Gastroesophageal sphincter (tissue), 4 donors: ENCODE measurements at regions not wholly inside any gene's neighbourhood (a gene's known extent, or its start where the extent isn't known, plus 50 kb on each side); places are given as distances from the start of the nearest gene placed in this dataset.

ENCODE experiments used
- ATAC-seq: fragments of 150-250 bp; one replicate; pipeline ENCODE4 v1.9.1; 2016; ENCODE audit warnings: mild to moderate bottlenecking, moderate library complexity
- H3K27ac ChIP-seq, 4 donors: fragments of 200-600 bp; sonication (generic) in 3 of 4; 1 replicate in 3 of 4; 2 replicates in 1 of 4; pipeline ENCODE4 v1.5.1; 2016 to 2019
- H3K27me3 ChIP-seq: fragments of 200-600 bp; sonication (generic); one replicate; pipeline ENCODE4 v1.5.1; 2019
- H3K36me3 ChIP-seq, 2 donors: fragments of 200-600 bp; sonication (generic); one replicate each; pipeline ENCODE4 v1.5.1; 2019; ENCODE audit warnings: control low read depth in 1 of 2
- H3K4me1 ChIP-seq, 3 donors: fragments of 200-600 bp; sonication (generic); 1 replicate in 2 of 3; 2 replicates in 1 of 3; pipeline ENCODE4 v1.5.1; 2016 to 2019; ENCODE audit warnings: control low read depth in 2 of 3
- H3K4me3 ChIP-seq, 2 donors: fragments of 200-600 bp; sonication (generic); one replicate each; pipeline ENCODE4 v1.5.1; 2019; ENCODE audit warnings: mild to moderate bottlenecking in 1 of 2, moderate library complexity in 1 of 2
- H3K9me3 ChIP-seq, 3 donors: fragments of 200-600 bp; sonication (generic); one replicate each; pipeline ENCODE4 v1.5.1; 2017 to 2019; ENCODE audit warnings: control low read depth in 2 of 3
- EP300 ChIP-seq: sonication (generic); formaldehyde crosslinking; IDR thresholded peaks from one replicate; pipeline ENCODE4 v1.6.1; 2017; ENCODE audit warnings: antibody characterized with exemption, mild to moderate bottlenecking
- POLR2A ChIP-seq, 2 donors: fragments of 450-650 bp; IDR thresholded peaks; one replicate each; pipeline ENCODE4 v1.6.1; 2017; ENCODE audit warnings: antibody characterized with exemption in 2 of 2, mild to moderate bottlenecking in 2 of 2, moderate library complexity in 1 of 2
- POLR2AphosphoS5 ChIP-seq: sonication (generic); formaldehyde crosslinking; IDR thresholded peaks from one replicate; pipeline ENCODE4 v1.6.1; 2017; ENCODE audit warnings: antibody characterized with exemption
- WGBS, 2 donors: methylation state at CpG; one replicate each; pipeline ENCODE4 v1.1.5; 2018; ENCODE audit warnings: low coverage in 1 of 2; 5-methylcytosine and 5-hydroxymethylcytosine counted together
- TF ChIP-seq, protein P1 (sequence below), 4 experiments: fragments of 200-600 bp in 2 of 4; fragments of 450-650 bp in 2 of 4; sonication (generic) in 1 of 4; IDR thresholded peaks; one replicate each; pipeline ENCODE4 v1.5.1; 2017 to 2019; ENCODE audit warnings: antibody characterized with exemption in 4 of 4, mild to moderate bottlenecking in 2 of 4, moderate library complexity in 2 of 4

DNA sequence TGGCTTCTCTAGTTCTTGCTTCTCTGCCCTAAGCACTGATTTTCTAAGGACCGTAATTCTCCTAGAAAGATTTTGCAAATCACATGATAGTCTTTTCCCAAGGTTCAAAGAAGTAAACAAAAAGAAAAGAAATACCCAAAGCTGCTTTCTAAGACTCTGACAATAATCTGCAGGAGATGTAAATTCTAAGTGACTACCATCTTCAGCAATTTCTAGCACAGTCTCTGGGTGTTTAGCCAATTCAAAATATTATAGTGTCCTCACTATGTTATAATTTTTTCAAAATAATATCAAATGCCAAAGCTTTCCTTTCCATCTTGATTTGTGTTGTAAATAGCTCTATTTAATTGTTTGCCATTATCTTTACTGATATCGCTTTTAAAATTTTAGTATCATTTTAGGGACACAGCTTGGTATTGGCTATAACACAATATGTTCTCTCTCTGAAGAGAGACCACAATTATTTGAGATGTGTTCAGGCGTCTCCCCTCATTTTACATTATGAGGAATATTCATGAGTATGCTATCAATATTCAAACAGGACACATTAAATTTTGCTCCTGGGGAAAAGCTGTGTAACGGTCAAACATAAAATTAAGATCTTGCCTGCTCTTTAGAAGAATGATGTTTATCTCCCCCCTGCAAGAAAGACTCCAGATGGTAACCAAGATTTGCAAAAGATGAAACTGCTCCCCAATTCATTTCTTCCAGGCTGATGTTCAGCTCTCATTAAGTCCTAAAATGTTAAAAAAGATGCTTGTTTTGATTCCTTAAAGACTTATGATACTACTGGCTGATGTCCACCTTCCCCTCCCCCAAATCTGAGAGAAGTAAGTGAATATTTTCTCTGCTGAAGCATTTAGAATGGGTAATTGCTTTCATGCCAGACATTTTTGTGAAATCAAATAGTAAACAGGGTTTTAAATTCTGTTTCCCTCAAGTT is 191.9 kb upstream of the WDR11 start:
- H3K4me3 ChIP-seq = no peak overlapping the region
- WGBS, 2 donors = 66 to 75% methylated on average over 3 to 4 of the region's 4 CpGs
- H3K27me3 ChIP-seq = no peaks in the 10 kb centered on the region
- TF ChIP-seq, protein P1, sequence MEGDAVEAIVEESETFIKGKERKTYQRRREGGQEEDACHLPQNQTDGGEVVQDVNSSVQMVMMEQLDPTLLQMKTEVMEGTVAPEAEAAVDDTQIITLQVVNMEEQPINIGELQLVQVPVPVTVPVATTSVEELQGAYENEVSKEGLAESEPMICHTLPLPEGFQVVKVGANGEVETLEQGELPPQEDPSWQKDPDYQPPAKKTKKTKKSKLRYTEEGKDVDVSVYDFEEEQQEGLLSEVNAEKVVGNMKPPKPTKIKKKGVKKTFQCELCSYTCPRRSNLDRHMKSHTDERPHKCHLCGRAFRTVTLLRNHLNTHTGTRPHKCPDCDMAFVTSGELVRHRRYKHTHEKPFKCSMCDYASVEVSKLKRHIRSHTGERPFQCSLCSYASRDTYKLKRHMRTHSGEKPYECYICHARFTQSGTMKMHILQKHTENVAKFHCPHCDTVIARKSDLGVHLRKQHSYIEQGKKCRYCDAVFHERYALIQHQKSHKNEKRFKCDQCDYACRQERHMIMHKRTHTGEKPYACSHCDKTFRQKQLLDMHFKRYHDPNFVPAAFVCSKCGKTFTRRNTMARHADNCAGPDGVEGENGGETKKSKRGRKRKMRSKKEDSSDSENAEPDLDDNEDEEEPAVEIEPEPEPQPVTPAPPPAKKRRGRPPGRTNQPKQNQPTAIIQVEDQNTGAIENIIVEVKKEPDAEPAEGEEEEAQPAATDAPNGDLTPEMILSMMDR (IDR thresholded peaks at IDR 0.05) = no peak
- TF ChIP-seq POLR2A (IDR thresholded peaks at IDR 0.05) (no peak), POLR2AphosphoS5 (no peak), EP300 (no peak)
- no peaks in the 10 kb centered on the region for H3K36me3 ChIP-seq
- H3K27ac ChIP-seq = no peak overlapping the region
- H3K9me3 ChIP-seq = no peaks in the 10 kb centered on the region
- ATAC-seq = no peak
- H3K4me1 ChIP-seq = no peaks in the 10 kb centered on the region

DNA sequence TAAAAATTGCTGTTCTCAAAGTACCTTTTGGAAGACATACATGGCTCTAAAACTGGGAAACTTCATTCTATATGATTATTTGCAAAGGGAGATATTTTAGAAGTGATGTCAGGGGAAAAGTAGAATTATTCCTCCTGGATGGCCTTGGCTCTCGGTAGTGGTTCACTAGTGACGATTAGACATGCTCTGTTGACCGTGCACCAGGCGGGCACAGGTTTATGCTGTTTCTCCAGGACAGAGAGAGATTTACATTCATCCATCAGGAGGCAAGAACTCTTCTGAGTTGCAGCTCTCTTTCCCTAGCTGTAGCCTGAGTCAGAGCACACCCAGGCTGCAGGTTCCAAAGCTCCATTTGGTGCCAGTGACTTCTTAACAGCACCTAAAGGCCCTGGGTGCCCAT is 184.9 kb upstream of the WDR11 start:
- H3K4me1 ChIP-seq = no peaks in the 10 kb centered on the region
- H3K9me3 ChIP-seq = no peaks in the 10 kb centered on the region
- 64 to 65% methylated on average over 4 of the region's 4 CpGs for WGBS, 2 donors
- peaks cover 16% of the 10 kb centered on the region for H3K27me3 ChIP-seq
- no peak for ATAC-seq
- H3K4me3 ChIP-seq = no peak overlapping the region
- no peak overlapping the region for H3K27ac ChIP-seq
- no peak for TF ChIP-seq EP300
- TF ChIP-seq, protein P1 (IDR thresholded peaks at IDR 0.05) = no peak
- TF ChIP-seq POLR2A (IDR thresholded peaks at IDR 0.05) = no peak
- TF ChIP-seq POLR2AphosphoS5 = no peak
- H3K36me3 ChIP-seq = no peaks in the 10 kb centered on the region

DNA sequence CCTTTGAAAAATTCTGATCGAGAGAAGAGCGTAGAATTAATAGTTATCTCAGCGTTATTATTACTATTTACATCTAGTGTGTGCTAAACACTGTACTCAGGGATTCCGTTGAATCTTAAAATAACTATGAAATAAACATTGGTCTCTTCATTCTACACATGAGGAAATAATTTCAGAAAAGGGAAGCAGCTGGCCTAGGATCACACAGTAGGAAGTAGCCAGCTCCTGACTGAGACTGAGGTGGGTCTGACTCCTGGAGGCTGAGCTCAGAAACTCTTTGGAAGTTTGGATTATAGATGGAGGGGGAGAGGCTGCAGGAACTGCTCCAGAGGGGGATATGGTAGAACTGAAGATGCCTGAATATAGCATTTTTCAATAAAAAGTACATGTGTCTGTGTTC is 183.9 kb upstream of the WDR11 start:
- H3K27me3 ChIP-seq = peaks cover 16% of the 10 kb centered on the region
- WGBS, 2 donors = 10 to 23% methylated on average over 2 to 4 of the region's 4 CpGs
- TF ChIP-seq EP300 = no peak
- TF ChIP-seq POLR2AphosphoS5 = no peak
- TF ChIP-seq POLR2A (IDR thresholded peaks at IDR 0.05) = no peak
- TF ChIP-seq, protein P1 (IDR thresholded peaks at IDR 0.05) = no peak

DNA sequence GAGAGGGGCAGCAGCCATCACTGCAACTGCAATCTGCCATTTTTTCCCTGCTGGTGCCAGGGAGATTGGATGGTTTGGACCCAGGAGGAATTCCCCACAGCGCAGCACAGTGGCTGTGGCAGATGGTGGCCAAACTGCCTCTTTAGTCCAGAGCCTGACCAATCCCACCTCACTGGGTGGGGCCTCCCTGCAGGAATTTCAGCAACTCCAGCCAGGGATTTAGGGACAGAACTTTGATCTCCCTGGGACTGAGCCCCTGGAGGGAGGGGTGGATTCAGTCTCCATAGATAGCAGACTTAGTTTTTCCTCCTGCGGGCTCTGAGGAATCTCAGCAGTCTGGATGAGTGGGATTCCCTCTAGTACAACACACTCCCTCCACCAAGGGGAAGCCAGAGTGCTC is 179.7 kb upstream of the WDR11 start:
- no peak for ATAC-seq
- H3K27me3 ChIP-seq = peaks cover 16% of the 10 kb centered on the region

More for the DNA sequence above, 183.9 kb upstream of the WDR11 start:
- H3K27ac ChIP-seq = no peak overlapping the region
- H3K4me1 ChIP-seq = no peaks in the 10 kb centered on the region
- no peaks in the 10 kb centered on the region for H3K9me3 ChIP-seq
- no peak for ATAC-seq
- H3K36me3 ChIP-seq = no peaks in the 10 kb centered on the region
- H3K4me3 ChIP-seq = no peak overlapping the region

DNA sequence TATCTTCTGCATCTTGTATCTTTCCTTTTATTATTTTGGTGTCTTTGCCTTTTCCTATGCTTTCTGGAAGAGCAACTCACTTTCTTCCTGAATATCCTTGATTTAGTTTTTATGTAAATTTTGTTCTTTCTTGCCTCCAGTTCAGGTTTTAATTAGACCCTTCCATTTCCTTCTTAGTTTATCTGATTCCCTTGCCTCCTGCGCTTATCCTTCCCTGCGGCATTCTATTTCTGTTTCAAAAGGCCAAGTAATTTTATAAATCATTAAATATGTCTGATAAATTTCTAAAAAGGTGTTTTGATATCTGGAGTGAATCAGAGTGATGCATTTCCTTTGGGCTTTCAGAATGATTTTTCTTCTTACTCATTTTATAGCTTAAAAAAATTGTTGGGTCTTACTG is 167.7 kb upstream of the WDR11 start:
- Histone ChIP-seq H3K27me3 (peaks cover 8% of the 10 kb centered on the region), H3K4me1 (no peaks in the 10 kb centered on the region), H3K27ac (no peak overlapping the region), H3K36me3 (no peaks in the 10 kb centered on the region), H3K4me3 (no peak overlapping the region), H3K9me3 (peaks cover 0 to under 1% (median 0%) of the 10 kb centered on the region in 3 donors)
- TF ChIP-seq, protein P1 (IDR thresholded peaks at IDR 0.05) = no peak
- ATAC-seq = no peak
- 69% methylated on average over 2 of the region's 2 CpGs; no CpG with 5 or more reads in 1 of the 2 donors for WGBS, 2 donors

More for the DNA sequence above, 179.7 kb upstream of the WDR11 start:
- no peak overlapping the region for H3K4me3 ChIP-seq
- peaks cover 0 to 11% (median 0%) of the 10 kb centered on the region in 3 donors for H3K9me3 ChIP-seq
- no peak for TF ChIP-seq POLR2A (IDR thresholded peaks at IDR 0.05)
- H3K36me3 ChIP-seq = no peaks in the 10 kb centered on the region
- no peaks in the 10 kb centered on the region for H3K4me1 ChIP-seq
- no peak overlapping the region for H3K27ac ChIP-seq
- WGBS, 2 donors = 83% methylated on average over 1 of the region's 2 CpGs; no CpG with 5 or more reads in 1 of the 2 donors
